ENCODE measurements at regions not wholly inside any gene's neighbourhood (a gene's known extent, or its start where the extent isn't known, plus 50 kb on each side); places are given as distances from the start of the nearest gene placed in this dataset.

DNA sequence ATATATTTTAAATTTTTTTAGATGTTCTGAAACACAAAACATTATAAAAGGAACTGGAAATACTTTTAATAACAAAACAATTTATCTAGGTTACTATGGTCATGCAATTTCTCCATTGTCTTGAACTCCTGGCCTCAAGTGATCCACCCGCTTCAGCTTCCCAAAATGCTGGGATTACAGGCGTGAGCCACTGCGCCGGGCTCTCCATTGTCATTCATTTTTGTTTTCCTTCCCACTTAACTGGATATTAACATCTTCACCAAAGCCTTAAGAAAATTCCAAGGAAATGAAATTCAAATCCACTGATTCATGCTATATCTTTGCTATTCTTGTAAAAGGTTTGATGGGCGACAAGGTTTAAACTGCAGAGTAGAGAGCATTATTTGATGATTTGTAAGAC, 279.5 kb upstream of the PKN2 start:
- Mint-ChIP-seq H3K9me3 (peaks cover 6% of the 10 kb centered on the region), H3K36me3 (ENCODE audit: low read depth) (no peaks in the 10 kb centered on the region), H3K4me1 (no peaks in the 10 kb centered on the region), H3K4me3 (no peak overlapping the region), H3K27me3 (ENCODE audit: low read depth) (no peaks in the 10 kb centered on the region), H3K27ac (no peak overlapping the region)
- no peak for TF ChIP-seq CTCF (IDR thresholded peaks at IDR 0.05; ENCODE audit: unreplicated experiment in 3 of 3)

DNA sequence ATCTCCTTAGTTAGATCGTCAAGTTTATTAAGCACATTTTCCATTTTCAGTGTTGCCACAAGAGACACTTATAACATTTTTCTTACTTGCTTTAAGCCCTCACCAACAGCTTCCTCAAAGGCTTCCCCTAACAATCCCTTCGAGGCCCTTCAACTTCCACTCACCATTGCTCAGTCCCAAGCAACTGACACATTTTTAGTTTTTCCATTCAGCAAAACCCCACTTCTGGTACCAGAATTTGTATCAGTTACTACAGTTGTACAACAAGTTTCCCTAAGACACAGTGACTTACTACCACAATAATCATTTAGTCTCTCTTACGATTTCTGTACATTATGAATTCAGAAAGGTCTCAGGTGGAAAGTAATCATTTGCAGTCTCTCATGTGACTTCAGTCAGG, 276.8 kb upstream of the PKN2 start:
- Mint-ChIP-seq H3K27ac (no peak overlapping the region), H3K36me3 (ENCODE audit: low read depth) (no peaks in the 10 kb centered on the region), H3K4me1 (no peaks in the 10 kb centered on the region), H3K9me3 (peaks cover 6% of the 10 kb centered on the region), H3K4me3 (no peak overlapping the region), H3K27me3 (ENCODE audit: low read depth) (peaks cover 1% of the 10 kb centered on the region)
- TF ChIP-seq CTCF (IDR thresholded peaks at IDR 0.05; ENCODE audit: unreplicated experiment in 3 of 3) = no peak

- no peaks in the 10 kb centered on the region for H3K27me3 Mint-ChIP-seq (ENCODE audit: low read depth)
- H3K9me3 Mint-ChIP-seq = peaks cover 31% of the 10 kb centered on the region
- no peak overlapping the region for H3K4me3 Mint-ChIP-seq
- H3K27ac Mint-ChIP-seq = no peak overlapping the region
- TF ChIP-seq CTCF (IDR thresholded peaks at IDR 0.05; ENCODE audit: unreplicated experiment in 3 of 3) = no peak
- H3K36me3 Mint-ChIP-seq (ENCODE audit: low read depth) = no peaks in the 10 kb centered on the region
- no peaks in the 10 kb centered on the region for H3K4me1 Mint-ChIP-seq
Measured at GRCh38 chr1:88421997-88422396, 262.1 kb upstream of the PKN2 start.

- Mint-ChIP-seq H3K4me3 (no peak overlapping the region), H3K27ac (no peak overlapping the region), H3K4me1 (no peaks in the 10 kb centered on the region), H3K9me3 (peaks cover 36% of the 10 kb centered on the region), H3K27me3 (ENCODE audit: low read depth) (no peaks in the 10 kb centered on the region), H3K36me3 (ENCODE audit: low read depth) (no peaks in the 10 kb centered on the region)
- no peak for TF ChIP-seq CTCF (IDR thresholded peaks at IDR 0.05; ENCODE audit: unreplicated experiment in 3 of 3)
Measured at GRCh38 chr1:88433556-88433955, 250.5 kb upstream of the PKN2 start.

- no peaks in the 10 kb centered on the region for H3K36me3 Mint-ChIP-seq (ENCODE audit: low read depth)
Measured at GRCh38 chr1:88434836-88435235, 249.2 kb upstream of the PKN2 start.

More at GRCh38 chr1:88434836-88435235, 249.2 kb upstream of the PKN2 start:
- Mint-ChIP-seq H3K27me3 (ENCODE audit: low read depth) (no peaks in the 10 kb centered on the region), H3K4me3 (no peak overlapping the region), H3K9me3 (peaks cover 38% of the 10 kb centered on the region), H3K4me1 (no peaks in the 10 kb centered on the region), H3K27ac (no peak overlapping the region)
- no peak for TF ChIP-seq CTCF (IDR thresholded peaks at IDR 0.05; ENCODE audit: unreplicated experiment in 3 of 3)

Data from nephron (organoid).